ENCODE measurements at regions not wholly inside any gene's neighbourhood (a gene's known extent, or its start where the extent isn't known, plus 50 kb on each side); places are given as distances from the start of the nearest gene placed in this dataset.

DNA sequence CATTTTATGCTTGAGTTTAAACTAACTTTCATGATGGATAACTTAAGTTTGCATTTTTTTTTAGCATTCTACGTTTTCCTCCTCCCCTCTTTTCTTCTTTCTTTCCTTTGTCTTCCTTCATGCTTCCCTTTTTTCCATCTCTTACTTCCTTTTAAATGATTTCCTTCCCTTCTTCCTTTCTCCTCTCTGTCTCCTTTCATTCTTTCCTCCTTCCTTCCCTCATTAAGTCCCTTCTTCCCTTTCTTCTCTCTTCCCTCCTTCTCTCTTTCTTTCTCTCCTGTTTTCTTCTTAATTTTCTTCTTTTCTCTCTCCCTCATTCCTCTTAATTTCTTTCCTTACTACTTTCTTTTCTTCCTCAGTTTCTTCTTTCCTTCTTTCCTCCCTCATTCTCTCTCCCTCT lies 376.0 kb downstream of the LRIG3 start:
- H3K27ac Mint-ChIP-seq: no peak overlapping the region
- intact Hi-C loops (cut with micrococcal nuclease): no loop called here
- peaks cover 3% of the 10 kb centered on the region for H3K27me3 Mint-ChIP-seq
- TF ChIP-seq, protein P1, sequence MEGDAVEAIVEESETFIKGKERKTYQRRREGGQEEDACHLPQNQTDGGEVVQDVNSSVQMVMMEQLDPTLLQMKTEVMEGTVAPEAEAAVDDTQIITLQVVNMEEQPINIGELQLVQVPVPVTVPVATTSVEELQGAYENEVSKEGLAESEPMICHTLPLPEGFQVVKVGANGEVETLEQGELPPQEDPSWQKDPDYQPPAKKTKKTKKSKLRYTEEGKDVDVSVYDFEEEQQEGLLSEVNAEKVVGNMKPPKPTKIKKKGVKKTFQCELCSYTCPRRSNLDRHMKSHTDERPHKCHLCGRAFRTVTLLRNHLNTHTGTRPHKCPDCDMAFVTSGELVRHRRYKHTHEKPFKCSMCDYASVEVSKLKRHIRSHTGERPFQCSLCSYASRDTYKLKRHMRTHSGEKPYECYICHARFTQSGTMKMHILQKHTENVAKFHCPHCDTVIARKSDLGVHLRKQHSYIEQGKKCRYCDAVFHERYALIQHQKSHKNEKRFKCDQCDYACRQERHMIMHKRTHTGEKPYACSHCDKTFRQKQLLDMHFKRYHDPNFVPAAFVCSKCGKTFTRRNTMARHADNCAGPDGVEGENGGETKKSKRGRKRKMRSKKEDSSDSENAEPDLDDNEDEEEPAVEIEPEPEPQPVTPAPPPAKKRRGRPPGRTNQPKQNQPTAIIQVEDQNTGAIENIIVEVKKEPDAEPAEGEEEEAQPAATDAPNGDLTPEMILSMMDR (IDR thresholded peaks at IDR 0.05): no peak
- ATAC-seq (no peak), DNase-seq (no peak)
- H3K4me3 Mint-ChIP-seq: no peak overlapping the region
- ChIA-PET POLR2A (no interaction called here), CTCF (no interaction called here)
- no peaks in the 10 kb centered on the region for H3K4me1 Mint-ChIP-seq (ENCODE audit: low read depth)
- no peaks in the 10 kb centered on the region for H3K9me3 Mint-ChIP-seq
- H3K36me3 Mint-ChIP-seq (ENCODE audit: low read depth): no peaks in the 10 kb centered on the region

DNA sequence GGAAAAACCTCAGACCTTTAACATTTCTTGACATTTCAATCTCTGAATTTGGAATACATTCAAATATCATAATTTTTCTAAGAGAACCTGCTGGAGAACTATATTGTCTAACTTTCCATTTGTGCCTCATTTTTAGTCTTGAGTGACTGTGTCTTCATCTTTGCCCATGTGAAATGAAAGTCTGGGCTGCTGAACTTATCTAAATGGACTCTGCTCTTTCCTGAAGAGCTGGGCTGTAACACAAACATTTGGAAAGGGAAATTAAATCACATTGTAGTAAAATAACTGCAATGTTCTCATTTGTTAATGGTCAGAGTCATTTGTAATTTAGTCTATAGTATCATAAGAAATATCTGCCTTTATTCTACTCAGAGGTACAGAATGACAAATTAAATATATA lies 373.1 kb downstream of the LRIG3 start:
- CTCF ChIA-PET: no interaction called here
- intact Hi-C loops (cut with micrococcal nuclease): no loop called here
- no peaks in the 10 kb centered on the region for H3K9me3 Mint-ChIP-seq

DNA sequence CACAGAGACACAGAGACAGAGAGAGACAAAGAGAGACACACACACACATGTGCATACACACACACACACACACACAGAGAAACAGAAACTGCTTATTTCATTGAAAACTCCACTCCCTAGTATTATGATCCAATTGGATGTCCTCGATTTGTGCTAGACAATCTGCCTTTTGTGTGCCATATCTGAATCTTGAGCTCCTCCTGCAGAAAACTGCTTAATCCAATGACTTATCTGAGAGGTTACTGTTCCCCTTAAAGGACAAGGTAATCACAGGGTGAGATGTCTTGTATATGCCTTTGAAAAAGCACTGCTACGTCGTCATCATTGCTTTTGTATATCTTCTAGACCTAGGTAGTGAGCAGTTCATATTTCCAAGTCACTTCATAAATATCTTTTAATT lies 371.5 kb downstream of the LRIG3 start:
- ATAC-seq (no peak), DNase-seq (no peak)
- no peaks in the 10 kb centered on the region for H3K4me1 Mint-ChIP-seq (ENCODE audit: low read depth)
- TF ChIP-seq, protein P1 (IDR thresholded peaks at IDR 0.05): no peak
- CTCF ChIA-PET: no interaction called here
- H3K9me3 Mint-ChIP-seq: no peaks in the 10 kb centered on the region
- intact Hi-C loops (cut with micrococcal nuclease): no loop called here
- POLR2A ChIA-PET: no interaction called here
- H3K36me3 Mint-ChIP-seq (ENCODE audit: low read depth): no peaks in the 10 kb centered on the region
- H3K4me3 Mint-ChIP-seq: no peak overlapping the region
- H3K27me3 Mint-ChIP-seq: peaks cover 2% of the 10 kb centered on the region
- H3K27ac Mint-ChIP-seq: no peak overlapping the region

More for the DNA sequence above, 373.1 kb downstream of the LRIG3 start:
- Mint-ChIP-seq H3K4me3 (no peak overlapping the region), H3K27me3 (peaks cover 2% of the 10 kb centered on the region), H3K27ac (no peak overlapping the region), H3K4me1 (ENCODE audit: low read depth) (no peaks in the 10 kb centered on the region), H3K36me3 (ENCODE audit: low read depth) (no peaks in the 10 kb centered on the region)
- POLR2A ChIA-PET: no interaction called here
- DNase-seq: no peak
- TF ChIP-seq, protein P1 (IDR thresholded peaks at IDR 0.05): no peak
- no peak for ATAC-seq

DNA sequence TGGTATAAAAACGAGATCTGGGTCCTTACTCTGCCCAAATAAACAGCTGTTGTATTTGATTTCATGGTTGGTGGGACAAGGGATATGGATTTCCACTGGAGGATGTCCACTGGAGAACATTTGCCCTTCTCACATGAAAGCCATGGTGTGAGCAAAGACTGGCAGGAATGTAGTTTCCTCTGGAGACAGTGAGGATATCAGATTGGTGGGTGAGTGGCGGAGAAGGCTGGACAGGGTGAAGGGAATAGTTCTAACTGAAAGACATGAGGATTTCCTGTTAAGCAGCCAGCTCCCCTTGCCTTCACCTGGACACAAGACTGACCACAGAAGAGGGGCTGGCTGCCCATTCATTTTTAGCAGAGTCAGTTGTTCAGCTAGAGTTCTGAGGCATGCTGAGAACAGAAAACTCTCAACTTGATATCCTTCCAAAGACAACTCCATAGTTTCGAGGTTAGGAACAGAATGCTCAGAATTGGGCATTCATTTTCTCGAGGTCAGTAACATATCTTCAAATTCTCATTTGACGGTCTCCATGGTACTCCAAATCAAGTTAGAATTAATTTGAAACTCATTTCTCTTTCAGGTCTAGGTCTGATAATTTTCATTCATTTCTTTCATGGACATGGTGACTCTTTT lies 365.7 kb downstream of the LRIG3 start:
- Mint-ChIP-seq H3K27me3 (no peaks in the 10 kb centered on the region), H3K27ac (no peak overlapping the region), H3K9me3 (no peaks in the 10 kb centered on the region), H3K4me3 (no peak overlapping the region), H3K36me3 (ENCODE audit: low read depth) (no peaks in the 10 kb centered on the region), H3K4me1 (ENCODE audit: low read depth) (no peaks in the 10 kb centered on the region)
- TF ChIP-seq, protein P1 (IDR thresholded peaks at IDR 0.05): no peak
- intact Hi-C loops (cut with micrococcal nuclease): no loop called here
- ATAC-seq (no peak), DNase-seq (no peak)
- ChIA-PET CTCF (no interaction called here), POLR2A (no interaction called here)

GRCh38 chr12:58557171-58557570 lies 363.1 kb downstream of the LRIG3 start:
- no peak overlapping the region for H3K4me3 Mint-ChIP-seq
- ChIA-PET POLR2A (no interaction called here), CTCF (no interaction called here)
- no peaks in the 10 kb centered on the region for H3K27me3 Mint-ChIP-seq
- ATAC-seq (no peak), DNase-seq (no peak)
- no peak overlapping the region for H3K27ac Mint-ChIP-seq
- TF ChIP-seq, protein P1 (IDR thresholded peaks at IDR 0.05): no peak
- intact Hi-C loops (cut with micrococcal nuclease): no loop called here
- no peaks in the 10 kb centered on the region for H3K36me3 Mint-ChIP-seq (ENCODE audit: low read depth)
- no peaks in the 10 kb centered on the region for H3K9me3 Mint-ChIP-seq
- no peaks in the 10 kb centered on the region for H3K4me1 Mint-ChIP-seq (ENCODE audit: low read depth)
